HT1080 (cell line): ENCODE measurements at regions not wholly inside any gene's neighbourhood (a gene's known extent, or its start where the extent isn't known, plus 50 kb on each side); places are given as distances from the start of the nearest gene placed in this dataset.
"Not testable (repeated sequence)": the region's sequence is repeated elsewhere in the genome, so short reads cannot be mapped to it uniquely, and the experiment has no call there.

ENCODE experiments used
- DNase-seq: peaks from one replicate; pipeline ENCODE4 v3.0.0-alpha.2; 2015; ENCODE audit warnings: low read depth

DNA sequence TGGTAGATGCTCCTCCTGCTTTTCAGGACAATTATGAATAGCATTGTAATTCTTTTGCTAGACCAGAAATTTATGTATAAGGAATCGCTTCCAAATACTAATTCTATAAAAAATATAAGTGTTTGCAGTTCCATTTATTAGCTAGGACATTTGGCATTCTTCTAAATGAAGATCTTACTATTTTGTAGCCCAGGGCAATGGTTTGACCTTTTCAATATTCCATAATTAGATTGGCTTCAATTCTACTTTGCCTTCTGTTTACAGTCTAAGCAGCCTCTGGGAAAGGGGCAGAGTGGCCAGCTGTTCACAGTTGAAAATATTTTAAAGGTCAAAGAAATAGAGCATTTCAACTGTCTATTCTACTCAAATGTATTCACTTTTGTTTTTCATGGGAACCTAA, 912.1 kb upstream of the GRIA3 start:
- DNase-seq, result no peak

- no peak for DNase-seq
Measured at GRCh38 chrX:122279746-122280145, 904.3 kb upstream of the GRIA3 start.

DNA sequence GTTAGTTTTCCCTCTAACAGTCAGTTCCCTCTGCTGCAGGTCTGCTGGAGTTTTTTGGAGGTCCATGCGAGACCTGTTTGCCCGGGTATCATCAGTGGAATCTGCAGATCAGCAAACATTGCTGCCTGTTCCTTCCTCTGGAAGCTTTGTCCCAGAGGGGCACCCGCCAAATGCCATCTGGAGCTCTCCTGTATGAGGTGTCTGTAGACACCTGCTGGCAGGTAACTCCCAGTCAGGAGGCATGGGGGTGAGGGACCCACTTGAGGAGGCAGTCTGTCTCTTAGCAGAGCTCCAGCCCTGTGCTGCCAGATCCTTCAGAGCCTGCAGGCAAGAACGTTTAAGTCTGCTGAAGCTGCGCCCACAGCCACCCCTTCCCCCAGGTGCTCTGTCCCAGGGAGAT, 884.3 kb upstream of the GRIA3 start:
- not testable (repeated sequence) for DNase-seq

DNA sequence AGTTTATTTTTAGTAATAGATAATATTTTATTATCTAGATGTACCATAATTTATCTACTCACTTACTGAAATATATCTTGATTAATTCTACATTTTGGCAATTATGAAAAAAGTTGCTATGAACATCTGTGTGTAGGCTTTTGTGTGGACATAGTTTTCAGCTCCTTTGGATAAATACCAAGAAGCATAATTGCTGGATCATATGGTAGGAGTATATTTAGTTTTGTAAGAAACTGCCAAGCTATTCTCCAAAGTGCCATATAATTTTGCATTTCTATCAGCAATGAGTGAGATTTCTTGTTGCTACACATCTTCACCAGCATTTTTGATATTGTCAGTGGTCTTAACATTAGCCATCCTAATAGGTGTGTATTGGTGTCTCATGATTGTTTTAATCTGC, 882.6 kb upstream of the GRIA3 start:
- no peak for DNase-seq

DNA sequence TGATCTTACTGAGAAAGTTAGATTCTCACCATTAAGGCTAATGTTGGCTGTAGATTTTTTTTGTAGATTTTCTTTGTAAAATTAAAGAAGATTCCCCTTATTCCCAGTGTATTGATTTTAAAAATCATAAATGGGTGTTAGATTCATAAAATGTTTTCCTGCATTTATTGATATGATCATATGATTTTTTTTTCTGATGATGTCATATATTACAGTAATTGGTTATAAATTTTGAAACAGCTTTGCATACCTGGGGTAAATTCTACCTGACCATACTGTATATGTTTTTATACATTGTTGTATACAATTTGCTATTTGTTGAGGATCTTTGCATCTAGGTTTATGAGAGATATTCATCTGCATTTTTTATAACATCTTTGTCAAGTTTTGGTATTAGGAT, 880.3 kb upstream of the GRIA3 start:
- no peak for DNase-seq

- no peak for DNase-seq
Measured at GRCh38 chrX:122344816-122345215, 839.3 kb upstream of the GRIA3 start.

- no peak for DNase-seq
Measured at GRCh38 chrX:122363112-122363795, 820.8 kb upstream of the GRIA3 start.

- DNase-seq, result not testable (repeated sequence)
Measured at GRCh38 chrX:122375533-122375932, 808.5 kb upstream of the GRIA3 start.

DNA sequence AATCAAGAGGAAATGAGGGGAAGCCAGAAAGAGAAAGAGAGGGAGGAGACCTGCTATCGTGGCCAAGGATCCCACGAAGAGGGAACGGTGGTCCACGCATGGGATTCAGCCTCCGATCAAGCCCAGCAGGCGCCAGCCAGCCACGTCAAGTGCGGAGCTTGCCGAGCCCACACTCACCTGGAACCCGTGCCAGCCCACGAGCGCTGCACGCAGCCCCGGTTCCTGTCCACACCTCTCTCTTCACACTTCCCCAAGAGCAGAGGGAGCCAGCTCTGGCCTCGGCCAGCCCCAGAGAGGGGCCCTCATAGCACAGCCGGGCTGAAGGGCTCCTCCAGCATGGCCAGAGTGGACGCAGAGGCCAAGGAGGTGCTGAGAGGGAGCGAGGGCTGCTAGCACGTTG, 795.1 kb upstream of the GRIA3 start:
- DNase-seq, result no peak

DNA sequence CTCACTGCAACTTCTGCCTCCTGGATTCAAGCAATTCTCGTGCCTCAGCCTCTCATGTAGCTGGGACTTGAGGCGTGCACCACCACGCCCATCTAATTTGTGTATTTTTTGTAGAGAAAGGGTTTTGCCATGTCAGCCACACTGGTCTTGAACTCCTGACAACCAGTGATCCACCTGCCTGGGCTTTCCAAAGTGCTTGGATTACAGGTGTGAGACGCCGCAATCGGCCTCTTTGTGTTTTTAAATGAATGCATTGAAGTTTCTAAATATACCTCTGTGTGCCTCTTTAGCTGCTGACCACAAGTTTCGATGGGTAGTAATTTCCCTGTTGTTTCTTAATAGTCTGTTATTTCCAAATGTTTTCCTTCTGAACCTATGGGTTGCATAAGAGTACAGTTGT, 765.3 kb upstream of the GRIA3 start:
- DNase-seq, result no peak

- DNase-seq, result no peak
Measured at GRCh38 chrX:122421434-122422121, 762.5 kb upstream of the GRIA3 start.

DNA sequence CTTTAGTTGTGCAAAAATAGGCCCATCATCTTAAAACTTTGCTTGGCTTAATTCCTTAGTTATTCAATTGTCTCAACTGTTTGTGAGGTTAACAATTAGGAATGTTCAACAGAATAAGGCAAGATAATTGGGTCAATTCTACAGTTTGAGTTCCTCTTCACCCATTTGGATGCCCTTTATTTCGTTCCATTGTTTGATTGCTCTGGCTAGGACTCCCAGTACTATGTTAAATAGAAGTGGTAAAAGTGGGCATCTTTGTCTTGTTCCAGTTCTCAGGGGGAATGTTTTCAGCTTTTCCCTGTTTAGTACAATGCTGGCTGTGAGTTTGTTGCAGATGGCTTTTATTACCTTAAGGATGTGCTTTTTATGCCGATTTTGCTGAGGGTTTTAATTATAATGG, 761.5 kb upstream of the GRIA3 start:
- DNase-seq, result no peak

- DNase-seq, result no peak
Measured at GRCh38 chrX:122434942-122435341, 749.1 kb upstream of the GRIA3 start.

- DNase-seq, result no peak
Measured at GRCh38 chrX:122439831-122440230, 744.2 kb upstream of the GRIA3 start.

DNA sequence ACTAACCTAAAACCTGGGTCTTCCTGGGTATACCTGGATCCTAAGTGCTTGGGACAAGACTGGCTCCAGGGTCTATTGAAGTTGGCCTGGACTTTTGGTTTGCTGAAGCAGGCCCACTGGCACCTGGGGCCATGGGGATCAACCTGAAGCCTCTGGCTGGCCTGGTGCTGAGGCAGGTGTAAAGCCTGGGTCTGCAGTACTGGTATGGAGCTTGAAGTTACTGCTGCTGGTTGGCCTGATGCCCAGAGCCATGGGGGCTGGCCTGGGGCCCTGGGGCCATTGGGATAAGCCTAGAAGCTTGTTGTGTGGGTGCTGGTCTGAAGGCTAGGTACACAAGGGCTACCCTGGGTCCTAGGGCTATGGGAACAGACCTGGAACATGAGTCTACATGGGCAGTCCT, 743.2 kb upstream of the GRIA3 start:
- DNase-seq, result no peak

DNA sequence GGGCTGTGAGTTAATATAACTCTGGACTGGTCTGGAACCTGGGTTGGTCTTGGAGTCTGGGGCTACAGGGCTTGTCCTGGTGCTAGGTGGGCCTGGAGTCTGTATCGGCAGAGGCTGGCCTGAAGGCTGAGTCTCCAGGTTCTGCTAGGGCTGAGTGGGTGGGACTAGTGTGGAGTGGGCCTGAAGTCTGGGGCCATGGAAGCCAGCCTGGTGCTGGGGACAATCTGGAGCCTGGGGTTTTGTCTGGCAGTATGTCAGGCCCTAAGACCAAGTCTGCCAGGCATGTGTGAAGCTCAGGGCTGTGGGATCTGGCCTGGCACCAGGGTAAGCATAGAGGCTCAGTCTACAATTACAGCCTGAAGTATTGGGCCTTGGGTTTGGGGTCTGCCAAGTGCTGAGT, 742.6 kb upstream of the GRIA3 start:
- no peak for DNase-seq

- DNase-seq, result no peak
Measured at GRCh38 chrX:122445466-122445865, 738.6 kb upstream of the GRIA3 start.

GRCh38 chrX:122464341-122464740, 719.7 kb upstream of the GRIA3 start:
- DNase-seq, result no peak

GRCh38 chrX:122475306-122475705, 708.8 kb upstream of the GRIA3 start:
- peak; percentile 0 for DNase-seq

- DNase-seq, result no peak
Measured at GRCh38 chrX:122500556-122500955, 683.5 kb upstream of the GRIA3 start.

DNA sequence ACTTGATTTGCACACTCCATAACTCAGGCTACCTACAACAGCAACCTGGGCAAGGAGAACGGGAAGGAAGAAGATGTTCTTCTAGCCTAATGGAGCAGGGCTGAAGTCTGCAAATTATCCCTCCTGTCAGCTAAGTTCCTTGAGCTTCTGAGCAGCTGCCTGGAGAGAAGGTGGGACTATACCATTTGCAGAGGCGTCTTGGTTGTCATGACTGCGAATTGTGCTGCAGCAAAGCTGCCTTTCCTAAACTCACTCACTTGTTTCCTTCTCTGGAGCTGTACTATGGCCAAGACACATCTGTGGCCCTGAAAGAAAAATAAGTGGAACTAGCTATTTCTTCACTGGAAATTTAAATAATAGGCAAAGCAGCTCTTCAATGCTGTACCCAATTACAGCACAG, 682.4 kb upstream of the GRIA3 start:
- no peak for DNase-seq

- DNase-seq, result no peak
Measured at GRCh38 chrX:122504026-122504425, 680.1 kb upstream of the GRIA3 start.

- DNase-seq, result no peak
Measured at GRCh38 chrX:122512561-122513072, 671.5 kb upstream of the GRIA3 start.
